ENCODE measurements at regions not wholly inside any gene's neighbourhood (a gene's known extent, or its start where the extent isn't known, plus 50 kb on each side); places are given as distances from the start of the nearest gene placed in this dataset.

DNA sequence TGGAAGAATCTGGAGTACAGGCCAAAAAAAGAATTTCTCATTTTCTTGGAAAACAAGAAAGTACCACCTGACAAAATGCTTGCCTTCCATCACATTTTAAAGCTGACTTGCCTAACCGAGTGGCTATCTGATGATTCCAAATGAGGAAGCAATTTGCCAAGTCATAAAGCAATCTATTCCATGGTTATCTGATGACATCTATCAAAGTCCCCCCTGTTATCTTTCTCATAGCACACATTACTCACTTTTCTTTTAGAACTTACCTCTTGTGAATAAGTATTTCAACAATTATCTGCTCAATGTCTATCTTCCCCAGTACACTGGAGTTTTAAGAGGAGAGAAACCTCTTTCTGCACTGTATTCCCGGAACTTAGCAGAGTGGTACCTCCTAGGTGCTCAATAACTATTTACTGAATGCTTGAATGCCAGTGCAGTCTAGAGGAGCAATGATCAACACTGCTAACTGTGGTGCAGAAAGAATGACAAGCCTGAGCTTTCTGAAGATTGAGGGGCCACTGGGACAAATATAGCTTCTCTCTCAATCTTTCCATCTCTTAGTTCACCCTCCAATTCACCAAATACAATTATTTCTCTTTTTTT lies 186.3 kb upstream of the ATP11B start:
- no peak overlapping the region for H3K4me2 ChIP-seq
- H3K9me3 ChIP-seq: no peaks in the 10 kb centered on the region
- H3K27ac ChIP-seq (ENCODE audit: low read depth in 2 of 2, low read length in 1 of 2): no peak overlapping the region
- DNase-seq: no peak
- H3K27me3 ChIP-seq (ENCODE audit: insufficient read depth): no peaks in the 10 kb centered on the region
- no peaks in the 10 kb centered on the region for H4K20me1 ChIP-seq (ENCODE audit: insufficient read depth)
- no peak overlapping the region for H3K4me3 ChIP-seq (ENCODE audit: low read depth in 2 of 2, low read length in 1 of 2)
- no peak overlapping the region for H2AFZ ChIP-seq (ENCODE audit: low read depth)
- no peaks in the 10 kb centered on the region for H3F3A ChIP-seq (replicated peaks; ENCODE audit: insufficient read depth)
- H3K79me2 ChIP-seq (ENCODE audit: insufficient read depth): no peaks in the 10 kb centered on the region
- WGBS (ENCODE audit: low lambda C conversion rate): 40% methylated on average over 2 of the region's 2 CpGs
- H3K9ac ChIP-seq: no peak overlapping the region
- ChIA-PET POLR2A (no interaction called here), CTCF (interaction anchor here (1.0 kb wide), 1 partner anchor 11 kb away, joined by 4 read pairs; no protein-coding TSS in a partner anchor)
- H3K9me2 ChIP-seq: no peaks in the 10 kb centered on the region
- TF ChIP-seq, protein P1, sequence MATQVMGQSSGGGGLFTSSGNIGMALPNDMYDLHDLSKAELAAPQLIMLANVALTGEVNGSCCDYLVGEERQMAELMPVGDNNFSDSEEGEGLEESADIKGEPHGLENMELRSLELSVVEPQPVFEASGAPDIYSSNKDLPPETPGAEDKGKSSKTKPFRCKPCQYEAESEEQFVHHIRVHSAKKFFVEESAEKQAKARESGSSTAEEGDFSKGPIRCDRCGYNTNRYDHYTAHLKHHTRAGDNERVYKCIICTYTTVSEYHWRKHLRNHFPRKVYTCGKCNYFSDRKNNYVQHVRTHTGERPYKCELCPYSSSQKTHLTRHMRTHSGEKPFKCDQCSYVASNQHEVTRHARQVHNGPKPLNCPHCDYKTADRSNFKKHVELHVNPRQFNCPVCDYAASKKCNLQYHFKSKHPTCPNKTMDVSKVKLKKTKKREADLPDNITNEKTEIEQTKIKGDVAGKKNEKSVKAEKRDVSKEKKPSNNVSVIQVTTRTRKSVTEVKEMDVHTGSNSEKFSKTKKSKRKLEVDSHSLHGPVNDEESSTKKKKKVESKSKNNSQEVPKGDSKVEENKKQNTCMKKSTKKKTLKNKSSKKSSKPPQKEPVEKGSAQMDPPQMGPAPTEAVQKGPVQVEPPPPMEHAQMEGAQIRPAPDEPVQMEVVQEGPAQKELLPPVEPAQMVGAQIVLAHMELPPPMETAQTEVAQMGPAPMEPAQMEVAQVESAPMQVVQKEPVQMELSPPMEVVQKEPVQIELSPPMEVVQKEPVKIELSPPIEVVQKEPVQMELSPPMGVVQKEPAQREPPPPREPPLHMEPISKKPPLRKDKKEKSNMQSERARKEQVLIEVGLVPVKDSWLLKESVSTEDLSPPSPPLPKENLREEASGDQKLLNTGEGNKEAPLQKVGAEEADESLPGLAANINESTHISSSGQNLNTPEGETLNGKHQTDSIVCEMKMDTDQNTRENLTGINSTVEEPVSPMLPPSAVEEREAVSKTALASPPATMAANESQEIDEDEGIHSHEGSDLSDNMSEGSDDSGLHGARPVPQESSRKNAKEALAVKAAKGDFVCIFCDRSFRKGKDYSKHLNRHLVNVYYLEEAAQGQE (IDR thresholded peaks at IDR 0.05; ENCODE audit: low read depth, low read length): no peak
- TF ChIP-seq, protein P2, sequence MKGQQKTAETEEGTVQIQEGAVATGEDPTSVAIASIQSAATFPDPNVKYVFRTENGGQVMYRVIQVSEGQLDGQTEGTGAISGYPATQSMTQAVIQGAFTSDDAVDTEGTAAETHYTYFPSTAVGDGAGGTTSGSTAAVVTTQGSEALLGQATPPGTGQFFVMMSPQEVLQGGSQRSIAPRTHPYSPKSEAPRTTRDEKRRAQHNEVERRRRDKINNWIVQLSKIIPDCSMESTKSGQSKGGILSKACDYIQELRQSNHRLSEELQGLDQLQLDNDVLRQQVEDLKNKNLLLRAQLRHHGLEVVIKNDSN (IDR thresholded peaks at IDR 0.05; ENCODE audit: borderline replicate concordance, low read depth): no peak
- TF ChIP-seq, protein P3, sequence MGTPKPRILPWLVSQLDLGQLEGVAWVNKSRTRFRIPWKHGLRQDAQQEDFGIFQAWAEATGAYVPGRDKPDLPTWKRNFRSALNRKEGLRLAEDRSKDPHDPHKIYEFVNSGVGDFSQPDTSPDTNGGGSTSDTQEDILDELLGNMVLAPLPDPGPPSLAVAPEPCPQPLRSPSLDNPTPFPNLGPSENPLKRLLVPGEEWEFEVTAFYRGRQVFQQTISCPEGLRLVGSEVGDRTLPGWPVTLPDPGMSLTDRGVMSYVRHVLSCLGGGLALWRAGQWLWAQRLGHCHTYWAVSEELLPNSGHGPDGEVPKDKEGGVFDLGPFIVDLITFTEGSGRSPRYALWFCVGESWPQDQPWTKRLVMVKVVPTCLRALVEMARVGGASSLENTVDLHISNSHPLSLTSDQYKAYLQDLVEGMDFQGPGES (IDR thresholded peaks at IDR 0.05; ENCODE audit: low read depth, low read length): no peak
- no peak for TF ChIP-seq SIN3A (IDR thresholded peaks at IDR 0.05; ENCODE audit: borderline replicate concordance, low read depth, low read length)
- TF ChIP-seq, protein P4, sequence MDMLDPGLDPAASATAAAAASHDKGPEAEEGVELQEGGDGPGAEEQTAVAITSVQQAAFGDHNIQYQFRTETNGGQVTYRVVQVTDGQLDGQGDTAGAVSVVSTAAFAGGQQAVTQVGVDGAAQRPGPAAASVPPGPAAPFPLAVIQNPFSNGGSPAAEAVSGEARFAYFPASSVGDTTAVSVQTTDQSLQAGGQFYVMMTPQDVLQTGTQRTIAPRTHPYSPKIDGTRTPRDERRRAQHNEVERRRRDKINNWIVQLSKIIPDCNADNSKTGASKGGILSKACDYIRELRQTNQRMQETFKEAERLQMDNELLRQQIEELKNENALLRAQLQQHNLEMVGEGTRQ (IDR thresholded peaks at IDR 0.05; ENCODE audit: borderline replicate concordance, low read depth, low read length): no peak
- no peak for TF ChIP-seq YY1 (IDR thresholded peaks at IDR 0.05; ENCODE audit: low read depth)
- H3K4me1 ChIP-seq (ENCODE audit: control insufficient read depth in 1 of 2, insufficient read depth in 2 of 2, low read depth in 1 of 2, low read length in 1 of 2): peaks cover 0 to 2% of the 10 kb centered on the region in 2 experiments; a peak in 1 of 4 replicates
- no peaks in the 10 kb centered on the region for H3K36me3 ChIP-seq (replicated peaks in 1 of 2; ENCODE audit: control insufficient read depth in 1 of 2, insufficient read depth in 2 of 2, low read length in 1 of 2)

DNA sequence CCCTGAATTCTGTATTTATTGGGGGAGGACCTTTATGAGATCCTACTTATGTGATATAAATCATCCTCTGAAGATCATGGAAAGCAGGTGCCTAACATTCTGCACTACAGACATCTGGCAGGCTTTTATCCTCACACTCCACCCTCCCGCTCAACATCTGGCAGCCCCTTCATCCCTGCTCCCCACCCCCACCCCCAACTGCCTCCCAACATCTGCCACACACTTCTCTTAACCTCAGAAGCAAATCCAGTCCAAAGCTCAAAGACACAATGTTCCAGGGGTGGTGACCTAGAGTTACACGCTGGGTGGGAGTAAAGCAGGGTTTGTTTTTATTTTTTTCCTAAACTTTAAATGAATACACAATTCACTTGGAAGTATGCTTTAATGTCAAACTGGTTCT lies 184.5 kb upstream of the ATP11B start:
- Histone ChIP-seq H3K4me2 (no peak overlapping the region), H3K27me3 (ENCODE audit: insufficient read depth) (no peaks in the 10 kb centered on the region), H4K20me1 (ENCODE audit: insufficient read depth) (no peaks in the 10 kb centered on the region), H3K79me2 (ENCODE audit: insufficient read depth) (no peaks in the 10 kb centered on the region), H3K9me2 (no peaks in the 10 kb centered on the region), H3F3A (replicated peaks; ENCODE audit: insufficient read depth) (no peaks in the 10 kb centered on the region), H3K27ac (ENCODE audit: low read depth in 2 of 2, low read length in 1 of 2) (no peak overlapping the region), H3K9ac (no peak overlapping the region), H3K4me1 (ENCODE audit: control insufficient read depth in 1 of 2, insufficient read depth in 2 of 2, low read depth in 1 of 2, low read length in 1 of 2) (peaks cover 0 to 2% of the 10 kb centered on the region in 2 experiments; a peak in 1 of 4 replicates), H3K4me3 (ENCODE audit: low read depth in 2 of 2, low read length in 1 of 2) (no peak overlapping the region), H2AFZ (ENCODE audit: low read depth) (no peak overlapping the region), H3K9me3 (no peaks in the 10 kb centered on the region), H3K36me3 (replicated peaks in 1 of 2; ENCODE audit: control insufficient read depth in 1 of 2, insufficient read depth in 2 of 2, low read length in 1 of 2) (no peaks in the 10 kb centered on the region)
- DNase-seq: peak; percentile 15
- 48% methylated on average over 2 of the region's 2 CpGs for WGBS (ENCODE audit: low lambda C conversion rate)
- ChIA-PET POLR2A (no interaction called here), CTCF (no interaction called here)
- TF ChIP-seq FOXM1 (IDR thresholded peaks at IDR 0.05; ENCODE audit: low read depth) (no peak), RFX5 (IDR thresholded peaks at IDR 0.05; ENCODE audit: low read length) (no peak), NRF1 (IDR thresholded peaks at IDR 0.05; ENCODE audit: low read depth, low read length) (no peak), SMC3 (IDR thresholded peaks at IDR 0.05; ENCODE audit: low read depth, low read length) (no peak), YY1 (IDR thresholded peaks at IDR 0.05; ENCODE audit: low read depth) (no peak)
- TF ChIP-seq, protein P5, sequence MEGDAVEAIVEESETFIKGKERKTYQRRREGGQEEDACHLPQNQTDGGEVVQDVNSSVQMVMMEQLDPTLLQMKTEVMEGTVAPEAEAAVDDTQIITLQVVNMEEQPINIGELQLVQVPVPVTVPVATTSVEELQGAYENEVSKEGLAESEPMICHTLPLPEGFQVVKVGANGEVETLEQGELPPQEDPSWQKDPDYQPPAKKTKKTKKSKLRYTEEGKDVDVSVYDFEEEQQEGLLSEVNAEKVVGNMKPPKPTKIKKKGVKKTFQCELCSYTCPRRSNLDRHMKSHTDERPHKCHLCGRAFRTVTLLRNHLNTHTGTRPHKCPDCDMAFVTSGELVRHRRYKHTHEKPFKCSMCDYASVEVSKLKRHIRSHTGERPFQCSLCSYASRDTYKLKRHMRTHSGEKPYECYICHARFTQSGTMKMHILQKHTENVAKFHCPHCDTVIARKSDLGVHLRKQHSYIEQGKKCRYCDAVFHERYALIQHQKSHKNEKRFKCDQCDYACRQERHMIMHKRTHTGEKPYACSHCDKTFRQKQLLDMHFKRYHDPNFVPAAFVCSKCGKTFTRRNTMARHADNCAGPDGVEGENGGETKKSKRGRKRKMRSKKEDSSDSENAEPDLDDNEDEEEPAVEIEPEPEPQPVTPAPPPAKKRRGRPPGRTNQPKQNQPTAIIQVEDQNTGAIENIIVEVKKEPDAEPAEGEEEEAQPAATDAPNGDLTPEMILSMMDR (IDR thresholded peaks at IDR 0.05): no peak

Data from SK-N-SH (cell line).